ENCODE measurements at regions not wholly inside any gene's neighbourhood (a gene's known extent, or its start where the extent isn't known, plus 50 kb on each side); places are given as distances from the start of the nearest gene placed in this dataset.

GRCh38 chr4:114103908-114104307 is 124.5 kb upstream of the ARSJ start:
- DNase-seq (ENCODE audit: low read depth), result no peak
- no peak for TF ChIP-seq CTCF (IDR thresholded peaks at IDR 0.05; ENCODE audit: low read depth, low read length, missing control alignments)
- H3K4me3 ChIP-seq (ENCODE audit: low read depth, low read length), result no peak overlapping the region

- no peak overlapping the region for H3K4me3 ChIP-seq (ENCODE audit: low read depth, low read length)
- no peak for DNase-seq (ENCODE audit: low read depth)
- no peak for TF ChIP-seq CTCF (IDR thresholded peaks at IDR 0.05; ENCODE audit: low read depth, low read length, missing control alignments)
Measured at GRCh38 chr4:114108869-114109268, 129.4 kb upstream of the ARSJ start.

- no peak overlapping the region for H3K4me3 ChIP-seq (ENCODE audit: low read depth, low read length)
- TF ChIP-seq CTCF (IDR thresholded peaks at IDR 0.05; ENCODE audit: low read depth, low read length, missing control alignments), result no peak
- no peak for DNase-seq (ENCODE audit: low read depth)
Measured at GRCh38 chr4:114109776-114110175, 130.3 kb upstream of the ARSJ start.

- H3K4me3 ChIP-seq (ENCODE audit: low read depth, low read length), result no peak overlapping the region
- TF ChIP-seq CTCF (IDR thresholded peaks at IDR 0.05; ENCODE audit: low read depth, low read length, missing control alignments), result no peak
- DNase-seq (ENCODE audit: low read depth), result no peak
Measured at GRCh38 chr4:114115526-114115925, 136.1 kb upstream of the ARSJ start.

GRCh38 chr4:114116861-114117260 is 137.4 kb upstream of the ARSJ start:
- TF ChIP-seq CTCF (IDR thresholded peaks at IDR 0.05; ENCODE audit: low read depth, low read length, missing control alignments), result no peak
- no peak overlapping the region for H3K4me3 ChIP-seq (ENCODE audit: low read depth, low read length)
- DNase-seq (ENCODE audit: low read depth), result no peak

- DNase-seq (ENCODE audit: low read depth), result no peak
- no peak for TF ChIP-seq CTCF (IDR thresholded peaks at IDR 0.05; ENCODE audit: low read depth, low read length, missing control alignments)
- no peak overlapping the region for H3K4me3 ChIP-seq (ENCODE audit: low read depth, low read length)
Measured at GRCh38 chr4:114121221-114121620, 141.8 kb upstream of the ARSJ start.

GRCh38 chr4:114132199-114132598 is 152.8 kb upstream of the ARSJ start:
- DNase-seq (ENCODE audit: low read depth), result no peak
- no peak for TF ChIP-seq CTCF (IDR thresholded peaks at IDR 0.05; ENCODE audit: low read depth, low read length, missing control alignments)
- H3K4me3 ChIP-seq (ENCODE audit: low read depth, low read length), result no peak overlapping the region
